ENCODE measurements at regions not wholly inside any gene's neighbourhood (a gene's known extent, or its start where the extent isn't known, plus 50 kb on each side); places are given as distances from the start of the nearest gene placed in this dataset.

GRCh38 chr15:95948411-95948810 lies 382.1 kb upstream of the NR2F2 start:
- TF ChIP-seq CTCF (IDR thresholded peaks at IDR 0.05; ENCODE audit: low read length) (no peak), EZH2 (IDR thresholded peaks at IDR 0.05; ENCODE audit: borderline replicate concordance, low read length) (no peak)
